ENCODE measurements at regions not wholly inside any gene's neighbourhood (a gene's known extent, or its start where the extent isn't known, plus 50 kb on each side); places are given as distances from the start of the nearest gene placed in this dataset.

- no peak for TF ChIP-seq POLR2A (IDR thresholded peaks at IDR 0.05)
- TF ChIP-seq, protein P1, sequence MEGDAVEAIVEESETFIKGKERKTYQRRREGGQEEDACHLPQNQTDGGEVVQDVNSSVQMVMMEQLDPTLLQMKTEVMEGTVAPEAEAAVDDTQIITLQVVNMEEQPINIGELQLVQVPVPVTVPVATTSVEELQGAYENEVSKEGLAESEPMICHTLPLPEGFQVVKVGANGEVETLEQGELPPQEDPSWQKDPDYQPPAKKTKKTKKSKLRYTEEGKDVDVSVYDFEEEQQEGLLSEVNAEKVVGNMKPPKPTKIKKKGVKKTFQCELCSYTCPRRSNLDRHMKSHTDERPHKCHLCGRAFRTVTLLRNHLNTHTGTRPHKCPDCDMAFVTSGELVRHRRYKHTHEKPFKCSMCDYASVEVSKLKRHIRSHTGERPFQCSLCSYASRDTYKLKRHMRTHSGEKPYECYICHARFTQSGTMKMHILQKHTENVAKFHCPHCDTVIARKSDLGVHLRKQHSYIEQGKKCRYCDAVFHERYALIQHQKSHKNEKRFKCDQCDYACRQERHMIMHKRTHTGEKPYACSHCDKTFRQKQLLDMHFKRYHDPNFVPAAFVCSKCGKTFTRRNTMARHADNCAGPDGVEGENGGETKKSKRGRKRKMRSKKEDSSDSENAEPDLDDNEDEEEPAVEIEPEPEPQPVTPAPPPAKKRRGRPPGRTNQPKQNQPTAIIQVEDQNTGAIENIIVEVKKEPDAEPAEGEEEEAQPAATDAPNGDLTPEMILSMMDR (IDR thresholded peaks at IDR 0.05) = no peak
Observed at GRCh38 chr5:135216471-135217343, 182.3 kb downstream of the MACROH2A1 start.
